ENCODE measurements at regions not wholly inside any gene's neighbourhood (a gene's known extent, or its start where the extent isn't known, plus 50 kb on each side); places are given as distances from the start of the nearest gene placed in this dataset.

- TF ChIP-seq POLR2AphosphoS5 (IDR thresholded peaks at IDR 0.05): no peak
- TF ChIP-seq POLR2A (IDR thresholded peaks at IDR 0.05): no peak
Measured at GRCh38 chr10:58888957-58889356, 287.5 kb upstream of the PHYHIPL start.

All from sigmoid colon (tissue), 4 donors.